B cell (primary cell): ENCODE measurements at regions not wholly inside any gene's neighbourhood (a gene's known extent, or its start where the extent isn't known, plus 50 kb on each side); places are given as distances from the start of the nearest gene placed in this dataset.

ENCODE experiments used
- EZH2 ChIP-seq: IDR thresholded peaks from 2 replicates; pipeline ENCODE4 v1.6.1; 2012; ENCODE audit warnings: borderline replicate concordance, low read depth, mild to moderate bottlenecking, moderate library complexity, low read length; ENCODE audit not compliant: insufficient read depth, poor library complexity, severe bottlenecking
- TF ChIP-seq, protein P1 (sequence below): fragments of 200-600 bp; IDR thresholded peaks from one replicate; pipeline ENCODE4 v1.8.0; 2022; ENCODE audit warnings: antibody characterized with exemption, mild to moderate bottlenecking

DNA sequence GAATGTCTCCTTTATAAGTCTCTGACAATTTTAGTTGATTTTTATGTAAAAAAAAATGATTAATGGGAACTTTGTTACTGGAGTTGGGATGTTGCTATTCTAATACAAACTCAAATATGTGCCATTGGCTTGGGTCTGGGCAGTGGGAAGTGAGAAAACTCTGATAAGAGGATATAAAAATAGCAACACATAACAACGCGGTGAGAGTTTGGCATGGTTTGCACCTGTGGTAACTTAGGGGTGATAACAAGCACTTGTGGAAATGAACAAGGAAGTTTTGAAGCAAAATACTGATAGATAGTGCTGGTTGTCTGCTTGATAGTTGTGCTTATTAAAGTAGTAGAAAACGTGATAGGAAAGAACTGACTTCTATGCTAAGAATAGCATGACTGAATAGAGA lies 743.3 kb upstream of the AGA start:
- TF ChIP-seq, protein P1, sequence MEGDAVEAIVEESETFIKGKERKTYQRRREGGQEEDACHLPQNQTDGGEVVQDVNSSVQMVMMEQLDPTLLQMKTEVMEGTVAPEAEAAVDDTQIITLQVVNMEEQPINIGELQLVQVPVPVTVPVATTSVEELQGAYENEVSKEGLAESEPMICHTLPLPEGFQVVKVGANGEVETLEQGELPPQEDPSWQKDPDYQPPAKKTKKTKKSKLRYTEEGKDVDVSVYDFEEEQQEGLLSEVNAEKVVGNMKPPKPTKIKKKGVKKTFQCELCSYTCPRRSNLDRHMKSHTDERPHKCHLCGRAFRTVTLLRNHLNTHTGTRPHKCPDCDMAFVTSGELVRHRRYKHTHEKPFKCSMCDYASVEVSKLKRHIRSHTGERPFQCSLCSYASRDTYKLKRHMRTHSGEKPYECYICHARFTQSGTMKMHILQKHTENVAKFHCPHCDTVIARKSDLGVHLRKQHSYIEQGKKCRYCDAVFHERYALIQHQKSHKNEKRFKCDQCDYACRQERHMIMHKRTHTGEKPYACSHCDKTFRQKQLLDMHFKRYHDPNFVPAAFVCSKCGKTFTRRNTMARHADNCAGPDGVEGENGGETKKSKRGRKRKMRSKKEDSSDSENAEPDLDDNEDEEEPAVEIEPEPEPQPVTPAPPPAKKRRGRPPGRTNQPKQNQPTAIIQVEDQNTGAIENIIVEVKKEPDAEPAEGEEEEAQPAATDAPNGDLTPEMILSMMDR, result no peak
- TF ChIP-seq EZH2, result no peak
